MM.1S (cell line): ENCODE measurements at regions not wholly inside any gene's neighbourhood (a gene's known extent, or its start where the extent isn't known, plus 50 kb on each side); places are given as distances from the start of the nearest gene placed in this dataset.

Source experiments
- DNase-seq: peaks from one replicate; pipeline ENCODE4 v3.0.0-alpha.2; 2015
- H2AFZ ChIP-seq: fragments of 300-600 bp; sonication (generic); 2 replicates; pipeline ENCODE4 v1.6.0; 2016; ENCODE audit warnings: antibody characterized with exemption, low read length
- H3F3A ChIP-seq: fragments of 300-600 bp; sonication (generic); 2 replicates; pipeline ENCODE4 v1.6.1; 2016; ENCODE audit warnings: mild to moderate bottlenecking, antibody characterized with exemption, low read length, moderate library complexity, mixed read lengths; ENCODE audit not compliant: insufficient read depth
- H3K27ac ChIP-seq: fragments of 300-600 bp; sonication (generic); 2 replicates; pipeline ENCODE4 v1.5.1; 2016; ENCODE audit warnings: mild to moderate bottlenecking, low read length
- H3K27me3 ChIP-seq: fragments of 300-600 bp; sonication (generic); replicated peaks from 2 replicates; pipeline ENCODE4 v1.6.0; 2016; ENCODE audit warnings: low read length; ENCODE audit not compliant: insufficient read depth
- H3K36me3 ChIP-seq: fragments of 300-600 bp; sonication (generic); replicated peaks from 2 replicates; pipeline ENCODE4 v1.6.1; 2016; ENCODE audit warnings: mild to moderate bottlenecking, low read length, mixed read lengths; ENCODE audit not compliant: insufficient read depth
- H3K4me1 ChIP-seq: fragments of 300-600 bp; sonication (generic); 2 replicates; pipeline ENCODE4 v1.6.1; 2016; ENCODE audit warnings: low read length, mixed read lengths
- H3K4me2 ChIP-seq: fragments of 300-600 bp; sonication (generic); 2 replicates; pipeline ENCODE4 v1.6.0; 2016; ENCODE audit warnings: low read depth, low read length
- H3K4me3 ChIP-seq: fragments of 300-600 bp; sonication (generic); 2 replicates; pipeline ENCODE4 v1.5.1; 2016; ENCODE audit warnings: low read length, mixed read lengths
- H3K79me2 ChIP-seq: fragments of 300-600 bp; sonication (generic); 2 replicates; pipeline ENCODE4 v1.6.1; 2016; ENCODE audit warnings: mixed run types, low read length, mixed read lengths
- H3K9ac ChIP-seq: fragments of 300-600 bp; sonication (generic); 2 replicates; pipeline ENCODE4 v1.6.1; 2016; ENCODE audit warnings: low read length, mixed read lengths
- H3K9me2 ChIP-seq: fragments of 300-600 bp; sonication (generic); replicated peaks from 2 replicates; pipeline ENCODE4 v1.6.1; 2016; ENCODE audit warnings: mild to moderate bottlenecking, low read length, mixed read lengths; ENCODE audit not compliant: insufficient read depth
- H3K9me3 ChIP-seq: fragments of 300-600 bp; sonication (generic); replicated peaks from 2 replicates; pipeline ENCODE4 v1.6.1; 2016; ENCODE audit warnings: mild to moderate bottlenecking, low read length, mixed read lengths; ENCODE audit not compliant: insufficient read depth
- H4K20me1 ChIP-seq: fragments of 300-600 bp; sonication (generic); 2 replicates; pipeline ENCODE4 v1.6.1; 2016; ENCODE audit warnings: mild to moderate bottlenecking, low read length, moderate library complexity, mixed read lengths; ENCODE audit not compliant: insufficient read depth
- CTCF ChIP-seq: fragments of 300-600 bp; sonication (generic); IDR thresholded peaks from 2 replicates; pipeline ENCODE4 v1.5.1; 2016; ENCODE audit warnings: antibody characterized with exemption, low read length, mixed read lengths
- EZH2 ChIP-seq: fragments of 300-600 bp; sonication (generic); optimal IDR thresholded peaks from 2 replicates; pipeline ENCODE3; 2017; ENCODE audit warnings: low read depth, mild to moderate bottlenecking, antibody characterized with exemption, low read length, mixed read lengths
- EZH2phosphoT487 ChIP-seq: fragments of 300-600 bp; sonication (generic); IDR thresholded peaks from 2 replicates; pipeline ENCODE4 v1.6.1; 2018; ENCODE audit warnings: antibody characterized with exemption, low read length

GRCh38 chr13:80499536-80500290 is 158.8 kb upstream of the SPRY2 start:
- H3K4me1 ChIP-seq: no peaks in the 10 kb centered on the region
- no peaks in the 10 kb centered on the region for H3F3A ChIP-seq
- H3K9ac ChIP-seq: no peak overlapping the region
- TF ChIP-seq EZH2phosphoT487 (no peak), CTCF (no peak), EZH2 (no peak)
- no peak overlapping the region for H3K27ac ChIP-seq
- no peak overlapping the region for H3K4me2 ChIP-seq
- H3K79me2 ChIP-seq: no peaks in the 10 kb centered on the region
- H3K4me3 ChIP-seq: no peak overlapping the region
- no peak for DNase-seq
- H3K9me2 ChIP-seq: no peaks in the 10 kb centered on the region
- H2AFZ ChIP-seq: no peak overlapping the region
- H3K36me3 ChIP-seq: no peaks in the 10 kb centered on the region
- H3K9me3 ChIP-seq: no peaks in the 10 kb centered on the region
- no peaks in the 10 kb centered on the region for H3K27me3 ChIP-seq
- H4K20me1 ChIP-seq: no peaks in the 10 kb centered on the region

- no peaks in the 10 kb centered on the region for H3K9me2 ChIP-seq
- H2AFZ ChIP-seq: no peak overlapping the region
- no peak overlapping the region for H3K4me2 ChIP-seq
- no peak for TF ChIP-seq EZH2phosphoT487
- TF ChIP-seq EZH2: no peak
- TF ChIP-seq CTCF: no peak
- H4K20me1 ChIP-seq: no peaks in the 10 kb centered on the region
- no peak overlapping the region for H3K9ac ChIP-seq
- no peak overlapping the region for H3K4me3 ChIP-seq
- no peak overlapping the region for H3K27ac ChIP-seq
- no peaks in the 10 kb centered on the region for H3K79me2 ChIP-seq
- no peaks in the 10 kb centered on the region for H3K4me1 ChIP-seq
- no peaks in the 10 kb centered on the region for H3K36me3 ChIP-seq
- H3F3A ChIP-seq: no peaks in the 10 kb centered on the region
- no peak for DNase-seq
- no peaks in the 10 kb centered on the region for H3K27me3 ChIP-seq
- H3K9me3 ChIP-seq: no peaks in the 10 kb centered on the region
Observed at GRCh38 chr13:80498433-80498832, 157.5 kb upstream of the SPRY2 start.

- no peaks in the 10 kb centered on the region for H3K9me3 ChIP-seq
- H2AFZ ChIP-seq: no peak overlapping the region
- no peaks in the 10 kb centered on the region for H4K20me1 ChIP-seq
- no peak overlapping the region for H3K4me3 ChIP-seq
- DNase-seq: no peak
- no peaks in the 10 kb centered on the region for H3K9me2 ChIP-seq
- H3K27me3 ChIP-seq: no peaks in the 10 kb centered on the region
- no peaks in the 10 kb centered on the region for H3K4me1 ChIP-seq
- no peak overlapping the region for H3K9ac ChIP-seq
- H3K79me2 ChIP-seq: no peaks in the 10 kb centered on the region
- no peak overlapping the region for H3K4me2 ChIP-seq
- no peaks in the 10 kb centered on the region for H3K36me3 ChIP-seq
- H3K27ac ChIP-seq: no peak overlapping the region
- TF ChIP-seq CTCF (no peak), EZH2phosphoT487 (no peak), EZH2 (no peak)
- H3F3A ChIP-seq: no peaks in the 10 kb centered on the region
Observed at GRCh38 chr13:80497978-80498377, 157.1 kb upstream of the SPRY2 start.
